ENCODE measurements at regions not wholly inside any gene's neighbourhood (a gene's known extent, or its start where the extent isn't known, plus 50 kb on each side); places are given as distances from the start of the nearest gene placed in this dataset.

DNA sequence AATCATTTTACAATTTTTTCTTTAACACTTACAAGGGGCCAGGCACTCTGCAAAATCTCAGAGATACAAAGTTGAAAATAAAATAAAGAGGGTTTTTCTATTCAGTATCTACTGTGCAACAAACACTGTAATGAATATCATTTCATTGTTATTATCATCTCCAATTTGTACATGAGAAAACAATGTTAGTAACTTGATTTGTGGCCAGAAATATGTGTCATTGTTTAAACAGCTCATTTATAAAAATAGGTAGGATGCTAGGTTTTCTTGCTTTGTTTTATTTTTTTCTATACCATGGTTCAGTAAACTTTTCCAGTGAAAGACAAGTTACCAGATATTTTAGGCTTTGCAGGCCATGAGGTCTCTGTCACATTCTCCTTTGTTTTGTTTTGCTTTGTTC lies 318.1 kb upstream of the UBE2E2 start:
- H3K9ac ChIP-seq (replicated peaks in 1 of 4; ENCODE audit: extremely low read depth in 1 of 4, low read depth in 3 of 4, low read length in 3 of 4), result no peak overlapping the region
- H3K4me3 ChIP-seq (ENCODE audit: extremely low read depth in 1 of 4, insufficient read depth in 2 of 4, low read depth in 3 of 4, low read length in 4 of 4), result no peak overlapping the region
- no peak overlapping the region for H3K56ac ChIP-seq (replicated peaks; ENCODE audit: insufficient read length, low read depth, low read length)
- no peaks in the 10 kb centered on the region for H3K79me2 ChIP-seq (ENCODE audit: control insufficient read depth in 1 of 2, insufficient read depth in 2 of 2, low read length in 2 of 2)
- H2BK5ac ChIP-seq (ENCODE audit: low read depth, low read length), result no peak overlapping the region
- ChIA-PET CTCF (ENCODE audit: partially characterized antibody) (interaction anchor here (0.9 to 1.2 kb wide), 2 partner anchors 63 to 155 kb away, joined by 4 read pairs; no protein-coding TSS in a partner anchor), POLR2A (ENCODE audit: partially characterized antibody) (no interaction called here)
- FAIRE-seq, result no peak
- no peaks in the 10 kb centered on the region for H3K4me1 ChIP-seq (replicated peaks in 1 of 4; ENCODE audit: control insufficient read depth in 3 of 4, insufficient read depth in 4 of 4, low read length in 3 of 4)
- DNase-seq (ENCODE audit: low read depth in 1 of 2, low spot score in 2 of 2), result no peak
- no peaks in the 10 kb centered on the region for H3K23me2 ChIP-seq (ENCODE audit: low read depth, low read length)
- no peaks in the 10 kb centered on the region for H3K9me3 ChIP-seq (ENCODE audit: insufficient read depth in 2 of 2, low read depth in 1 of 2, low read length in 1 of 2)
- H2BK12ac ChIP-seq (ENCODE audit: low read depth, low read length), result no peak overlapping the region
- H3K4me2 ChIP-seq (ENCODE audit: insufficient read depth in 1 of 2, low read depth in 2 of 2, low read length in 2 of 2), result no peak overlapping the region
- no peak overlapping the region for H3K18ac ChIP-seq (ENCODE audit: extremely low read depth, low read length)
- H3K4ac ChIP-seq (replicated peaks; ENCODE audit: insufficient read length, low read depth, low read length), result no peak overlapping the region
- H4K20me1 ChIP-seq (replicated peaks in 1 of 2; ENCODE audit: control insufficient read depth in 1 of 2, insufficient read depth in 2 of 2, low read length in 2 of 2), result no peaks in the 10 kb centered on the region
- no peak overlapping the region for H3K27ac ChIP-seq (ENCODE audit: low read depth, low read length)
- no peaks in the 10 kb centered on the region for H3K79me1 ChIP-seq (ENCODE audit: low read depth, low read length)
- no peak overlapping the region for H4K8ac ChIP-seq (ENCODE audit: extremely low read depth, insufficient read depth, low read length)
- no peaks in the 10 kb centered on the region for H3K36me3 ChIP-seq (ENCODE audit: control insufficient read depth in 2 of 4, insufficient read depth in 4 of 4, low read length in 3 of 4)
- no peak overlapping the region for H2AFZ ChIP-seq (ENCODE audit: low read length)
- H4K5ac ChIP-seq (ENCODE audit: insufficient read length, low read depth, low read length), result no peak overlapping the region
- H3K27me3 ChIP-seq (replicated peaks in 1 of 4; ENCODE audit: control insufficient read depth in 3 of 4, extremely low read depth in 1 of 4, insufficient read depth in 3 of 4, low read length in 3 of 4), result no peaks in the 10 kb centered on the region
- no peak overlapping the region for H3K23ac ChIP-seq (ENCODE audit: insufficient read length)
- no peak for TF ChIP-seq GABPA (IDR thresholded peaks at IDR 0.05; ENCODE audit: borderline replicate concordance, insufficient read depth, low read length)
- no peak for TF ChIP-seq HDAC2 (IDR thresholded peaks at IDR 0.05; ENCODE audit: borderline replicate concordance in 1 of 2, low read depth in 2 of 2, low read length in 2 of 2)
- no peak for TF ChIP-seq CHD2 (IDR thresholded peaks at IDR 0.05; ENCODE audit: low read length)
- TF ChIP-seq TAF1 (IDR thresholded peaks at IDR 0.05; ENCODE audit: low read depth, low read length), result no peak
- no peak for TF ChIP-seq NRF1 (IDR thresholded peaks at IDR 0.05; ENCODE audit: low read depth, low read length)
- TF ChIP-seq SAP30 (IDR thresholded peaks at IDR 0.05; ENCODE audit: insufficient read depth, insufficient replicate concordance, low read length), result no peak
- no peak for TF ChIP-seq MAFK (IDR thresholded peaks at IDR 0.05; ENCODE audit: low read depth, low read length)
- TF ChIP-seq CHD1 (IDR thresholded peaks at IDR 0.05; ENCODE audit: low read depth, low read length), result no peak
- TF ChIP-seq ASH2L (IDR thresholded peaks at IDR 0.05; ENCODE audit: low read length), result no peak
- no peak for TF ChIP-seq KDM4A (IDR thresholded peaks at IDR 0.05; ENCODE audit: low read depth, low read length, severe bottlenecking)
- no peak for TF ChIP-seq SIX5 (IDR thresholded peaks at IDR 0.05; ENCODE audit: low read depth, low read length)
- TF ChIP-seq KDM1A (IDR thresholded peaks at IDR 0.05; ENCODE audit: borderline replicate concordance, low read length), result no peak
- no peak for TF ChIP-seq SP2 (IDR thresholded peaks at IDR 0.05; ENCODE audit: low read length)
- no peak for TF ChIP-seq KDM5A (IDR thresholded peaks at IDR 0.05; ENCODE audit: low read length)
- TF ChIP-seq, protein P1, sequence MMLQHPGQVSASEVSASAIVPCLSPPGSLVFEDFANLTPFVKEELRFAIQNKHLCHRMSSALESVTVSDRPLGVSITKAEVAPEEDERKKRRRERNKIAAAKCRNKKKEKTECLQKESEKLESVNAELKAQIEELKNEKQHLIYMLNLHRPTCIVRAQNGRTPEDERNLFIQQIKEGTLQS (IDR thresholded peaks at IDR 0.05; ENCODE audit: insufficient read depth, low read depth, low read length), result no peak
- H2BK20ac ChIP-seq (ENCODE audit: low read length), result no peak overlapping the region
- no peak overlapping the region for H2BK120ac ChIP-seq (replicated peaks; ENCODE audit: low read depth, low read length)
- H2AK5ac ChIP-seq (ENCODE audit: low read depth, low read length), result no peak overlapping the region
- no peak overlapping the region for H4K91ac ChIP-seq (replicated peaks; ENCODE audit: insufficient read length, low read length)
- H2BK15ac ChIP-seq (ENCODE audit: low read length), result no peak overlapping the region
- no peak overlapping the region for H3K14ac ChIP-seq (ENCODE audit: insufficient read length)

All from H1 (cell line).